ENCODE measurements at regions not wholly inside any gene's neighbourhood (a gene's known extent, or its start where the extent isn't known, plus 50 kb on each side); places are given as distances from the start of the nearest gene placed in this dataset.

GRCh38 chr10:55410415-55410885 lies 609.4 kb upstream of the PCDH15 start:
- ChIA-PET SMC1A (ENCODE audit: uncharacterized antibody, unreplicated experiment) (interaction anchor here (0.7 to 0.9 kb wide), 2 partner anchors 19 to 86 kb away, joined by 5 to 6 read pairs; no protein-coding TSS in a partner anchor), CTCF (interaction anchor here (0.7 to 1.6 kb wide), 2 partner anchors 10 to 640 kb away, joined by 3 to 8 read pairs; no protein-coding TSS in a partner anchor), POLR2A (no interaction called here), RAD21 (ENCODE audit: unreplicated experiment) (interaction anchor here (1.2 kb wide), 1 partner anchor 14 kb away, joined by 3 read pairs; no protein-coding TSS in a partner anchor)
- intact Hi-C loops (cut with micrococcal nuclease; ENCODE audit: unreplicated experiment), result no loop called here
- TF ChIP-seq NRF1 (conservative IDR thresholded peaks at IDR 0.05; ENCODE audit: low read depth, low read length) (no peak), RAD51 (IDR thresholded peaks at IDR 0.05) (no peak), TAF1 (IDR thresholded peaks at IDR 0.05; ENCODE audit: borderline replicate concordance, low read depth, low read length) (no peak), SMC3 (IDR thresholded peaks at IDR 0.05; ENCODE audit: borderline replicate concordance, low read length) (no peak), NFYA (IDR thresholded peaks at IDR 0.05; ENCODE audit: borderline replicate concordance, low read depth, low read length) (no peak), TBL1XR1 (IDR thresholded peaks at IDR 0.05; ENCODE audit: low read depth, low read length) (no peak), PAX5 (IDR thresholded peaks at IDR 0.05; ENCODE audit: borderline replicate concordance, low read depth, low read length) (no peak), MYC (IDR thresholded peaks at IDR 0.05; ENCODE audit: insufficient read depth, insufficient read length, insufficient replicate concordance, low read length, severe bottlenecking) (no peak), ZNF622 (IDR thresholded peaks at IDR 0.05) (no peak), TARDBP (IDR thresholded peaks at IDR 0.05; ENCODE audit: borderline replicate concordance) (no peak), KAT2A (conservative IDR thresholded peaks at IDR 0.05; ENCODE audit: control insufficient read depth, low read depth, low read length) (no peak), RELA (IDR thresholded peaks at IDR 0.05; ENCODE audit: borderline replicate concordance, partially characterized antibody) (no peak)
- FAIRE-seq, result no peak
- 48% methylated on average over 7 of the region's 7 CpGs for WGBS (ENCODE audit: insufficient coverage, insufficient replicate concordance, low lambda C conversion rate, missing lambda C conversion rate)
- Histone ChIP-seq H3K4me3 (no peak overlapping the region), H3K9ac (ENCODE audit: control insufficient read depth, insufficient read depth, low read length) (no peak overlapping the region), H3K9me3 (replicated peaks; ENCODE audit: control insufficient read depth, insufficient read depth, low read length) (no peaks in the 10 kb centered on the region), H3K4me1 (ENCODE audit: control insufficient read depth, insufficient read depth, low read length) (no peaks in the 10 kb centered on the region), H3K27me3 (replicated peaks in 1 of 2; ENCODE audit: control insufficient read depth in 2 of 2, insufficient read depth in 2 of 2, low read length in 1 of 2) (no peaks in the 10 kb centered on the region), H2AFZ (ENCODE audit: control insufficient read depth, low read depth, low read length) (no peak overlapping the region), H3K27ac (ENCODE audit: control insufficient read depth, insufficient read depth) (no peak overlapping the region), H3K79me2 (ENCODE audit: control insufficient read depth, insufficient read depth, low read length) (no peaks in the 10 kb centered on the region), H4K20me1 (ENCODE audit: control insufficient read depth, insufficient read depth) (no peaks in the 10 kb centered on the region), H3K4me2 (ENCODE audit: control insufficient read depth, insufficient read depth) (no peak overlapping the region), H3K36me3 (ENCODE audit: control insufficient read depth in 2 of 2, insufficient read depth in 2 of 2, low read length in 1 of 2) (no peaks in the 10 kb centered on the region)
- no TSS peak for BruUV-seq (replicated peaks)
- DNase-seq (ENCODE audit: low read depth, low spot score), result no peak
- no peak for ATAC-seq
- in situ Hi-C loops (cut with MboI), result no loop called here
